IMR-90 (cell line): ENCODE measurements at regions not wholly inside any gene's neighbourhood (a gene's known extent, or its start where the extent isn't known, plus 50 kb on each side); places are given as distances from the start of the nearest gene placed in this dataset.

Source experiments
- ATAC-seq: fragments of 200-7000 bp; cut with Tn5 transposase; 2 replicates; pipeline ENCODE4 v1.9.1; 2020; ENCODE audit warnings: low read depth, mild to moderate bottlenecking, moderate library complexity
- BruUV-seq: library from RNA; stranded (reverse); fragments of 400-500 nt; replicated peaks from 2 replicates; lab custom pipeline; 2021; lab: Mats Ljungman, UMichigan
- CTCF ChIA-PET: fragments of 300-600 bp; formaldehyde crosslinking; extraction: SDS; loops from one replicate; lab custom pipeline; 2021; ENCODE audit warnings: antibody characterized with exemption; lab: Yijun Ruan, JAX
- POLR2A ChIA-PET: fragments of 300-600 bp; sonication (Branson Sonifier 250); formaldehyde crosslinking; loops from one replicate; lab custom pipeline; 2022; ENCODE audit warnings: antibody characterized with exemption; ENCODE audit not compliant: unreplicated experiment; lab: Charles Lee
- DNase-seq: peaks from one replicate; pipeline ENCODE4 v3.0.0; 2013
- H2AFZ ChIP-seq: replicated peaks from 2 replicates; pipeline ENCODE3; 2013; ENCODE audit warnings: low read length, mild to moderate bottlenecking; ENCODE audit not compliant: poor library complexity
- H2AK5ac ChIP-seq: 2 replicates; pipeline ENCODE4 v1.6.1; 2013; ENCODE audit warnings: low read depth, low read length, inconsistent platforms
- H2AK9ac ChIP-seq: replicated peaks from 2 replicates; pipeline ENCODE3; 2013; ENCODE audit warnings: mild to moderate bottlenecking, low read depth, low read length, moderate library complexity; ENCODE audit not compliant: poor library complexity
- H2BK120ac ChIP-seq: 2 replicates; pipeline ENCODE4 v1.6.1; 2013; ENCODE audit warnings: low read depth, low read length, inconsistent platforms
- H2BK15ac ChIP-seq: 3 replicates; pipeline ENCODE4 v1.6.1; 2013; ENCODE audit warnings: low read depth, low read length, inconsistent platforms
- H2BK20ac ChIP-seq: 2 replicates; pipeline ENCODE4 v1.6.1; 2013; ENCODE audit warnings: low read depth, mild to moderate bottlenecking, inconsistent platforms, low read length, moderate library complexity
- H2BK5ac ChIP-seq: 2 replicates; pipeline ENCODE4 v1.6.1; 2013; ENCODE audit warnings: mild to moderate bottlenecking, low read depth, low read length, inconsistent platforms; ENCODE audit not compliant: poor library complexity, severe bottlenecking
- H3K14ac ChIP-seq: replicated peaks from 2 replicates; pipeline ENCODE4 v1.6.1; 2013; ENCODE audit warnings: low read depth, low read length, inconsistent platforms
- H3K18ac ChIP-seq: 2 replicates; pipeline ENCODE4 v1.6.1; 2013; ENCODE audit warnings: low read depth, low read length, control low read depth
- H3K23ac ChIP-seq: 2 replicates; pipeline ENCODE4 v1.6.1; 2013; ENCODE audit warnings: low read depth, low read length, inconsistent platforms
- H3K27ac ChIP-seq: 2 replicates; pipeline ENCODE4 v1.5.1; 2013; ENCODE audit warnings: mild to moderate bottlenecking, control low read depth, low read length; ENCODE audit not compliant: insufficient read depth
- H3K27me3 ChIP-seq: 2 replicates; pipeline ENCODE4 v1.6.1; 2013; ENCODE audit warnings: low read length; ENCODE audit not compliant: control insufficient read depth, insufficient read depth
- H3K36me3 ChIP-seq: 2 replicates; pipeline ENCODE4 v1.6.1; 2013; ENCODE audit warnings: low read length, mixed read lengths; ENCODE audit not compliant: control insufficient read depth, insufficient read depth
- H3K4ac ChIP-seq: 2 replicates; pipeline ENCODE4 v1.6.1; 2013; ENCODE audit warnings: low read depth, low read length, inconsistent platforms
- H3K4me1 ChIP-seq: 2 replicates; pipeline ENCODE4 v1.6.1; 2013; ENCODE audit warnings: low read length, mixed read lengths; ENCODE audit not compliant: control insufficient read depth, insufficient read depth
- H3K4me2 ChIP-seq: 2 replicates; pipeline ENCODE4 v1.6.1; 2013; ENCODE audit warnings: low read depth, mild to moderate bottlenecking, control low read depth, low read length, moderate library complexity
- H3K4me3 ChIP-seq: 2 replicates; pipeline ENCODE4 v1.5.1; 2013; ENCODE audit warnings: low read depth, mild to moderate bottlenecking, control low read depth, low read length, moderate library complexity; ENCODE audit not compliant: insufficient read depth
- H3K56ac ChIP-seq: 2 replicates; pipeline ENCODE4 v1.6.1; 2013; ENCODE audit warnings: low read length, inconsistent platforms; ENCODE audit not compliant: insufficient read depth; ENCODE audit errors: extremely low read depth
- H3K79me1 ChIP-seq, 2 experiments: 2 replicates each; pipeline ENCODE4 v1.6.1; 2013; ENCODE audit warnings: low read length in 2 of 2, inconsistent platforms in 1 of 2, low read depth in 1 of 2
- H3K9ac ChIP-seq: 2 replicates; pipeline ENCODE4 v1.6.1; 2013; ENCODE audit warnings: low read depth, low read length, control low read depth
- H3K9me1 ChIP-seq: 2 replicates; pipeline ENCODE4 v1.6.1; 2013; ENCODE audit warnings: low read length, inconsistent platforms; ENCODE audit not compliant: insufficient read depth
- H3K9me3 ChIP-seq: 2 replicates; pipeline ENCODE4 v1.6.1; 2013; ENCODE audit warnings: low read length; ENCODE audit not compliant: control insufficient read depth, insufficient read depth
- H4K20me1 ChIP-seq: 2 replicates; pipeline ENCODE4 v1.6.1; 2013; ENCODE audit warnings: low read length, inconsistent platforms; ENCODE audit not compliant: insufficient read depth
- H4K5ac ChIP-seq: 2 replicates; pipeline ENCODE4 v1.6.1; 2013; ENCODE audit warnings: mild to moderate bottlenecking, low read depth, low read length, control low read depth
- H4K8ac ChIP-seq, 2 experiments: 2 replicates each; pipeline ENCODE4 v1.6.1; 2013; ENCODE audit warnings: low read depth in 2 of 2, low read length in 2 of 2, control low read depth in 1 of 2, inconsistent platforms in 1 of 2
- H4K91ac ChIP-seq: 2 replicates; pipeline ENCODE4 v1.6.1; 2013; ENCODE audit warnings: low read depth, low read length, inconsistent platforms; ENCODE audit not compliant: insufficient read depth
- BHLHE40 ChIP-seq: fragments of 150-350 bp; IDR thresholded peaks from 2 replicates; pipeline ENCODE4 v1.6.1; 2016; ENCODE audit warnings: mild to moderate bottlenecking, low read depth, low read length
- CEBPB ChIP-seq: IDR thresholded peaks from 2 replicates; pipeline ENCODE4 v1.6.1; 2012; ENCODE audit warnings: low read depth, low read length, improper control_type of control experiment
- CHD1 ChIP-seq: IDR thresholded peaks from 2 replicates; pipeline ENCODE4 v1.6.1; 2012; ENCODE audit warnings: low read depth, low read length, improper control_type of control experiment
- CTCF ChIP-seq: conservative IDR thresholded peaks from 2 replicates; pipeline ENCODE4 v1.5.1; 2012; ENCODE audit warnings: mild to moderate bottlenecking, low read depth, low read length, improper control_type of control experiment
- ELK1 ChIP-seq: fragments of 150-350 bp; IDR thresholded peaks from 2 replicates; pipeline ENCODE4 v1.6.1; 2016; ENCODE audit warnings: low read depth, mild to moderate bottlenecking, low read length, moderate library complexity, borderline replicate concordance
- FOS ChIP-seq: fragments of 150-350 bp; IDR thresholded peaks from 2 replicates; pipeline ENCODE4 v1.6.1; 2016; ENCODE audit warnings: low read depth, low read length
- MAFK ChIP-seq: IDR thresholded peaks from 2 replicates; pipeline ENCODE4 v1.6.1; 2012; ENCODE audit warnings: low read depth, low read length, improper control_type of control experiment
- MAZ ChIP-seq: IDR thresholded peaks from 2 replicates; pipeline ENCODE4 v1.6.1; 2012; ENCODE audit warnings: low read depth, mild to moderate bottlenecking, low read length, improper control_type of control experiment, moderate library complexity, borderline replicate concordance
- MXI1 ChIP-seq: IDR thresholded peaks from 2 replicates; pipeline ENCODE4 v1.6.1; 2012; ENCODE audit warnings: low read depth, mild to moderate bottlenecking, low read length, moderate library complexity, borderline replicate concordance
- NFE2L2 ChIP-seq: fragments of 150-350 bp; IDR thresholded peaks from 2 replicates; pipeline ENCODE4 v1.6.1; 2016; ENCODE audit warnings: low read depth, mild to moderate bottlenecking, low read length
- POLR2A ChIP-seq: IDR thresholded peaks from 2 replicates; pipeline ENCODE4 v1.6.1; 2012; ENCODE audit warnings: mild to moderate bottlenecking, low read depth, low read length
- RAD21 ChIP-seq: IDR thresholded peaks from 2 replicates; pipeline ENCODE4 v1.6.1; 2012; ENCODE audit warnings: low read length, improper control_type of control experiment
- RCOR1 ChIP-seq: IDR thresholded peaks from 2 replicates; pipeline ENCODE4 v1.6.1; 2012; ENCODE audit warnings: mild to moderate bottlenecking, low read length, improper control_type of control experiment; ENCODE audit not compliant: insufficient replicate concordance
- RFX5 ChIP-seq: IDR thresholded peaks from 2 replicates; pipeline ENCODE4 v1.8.0; 2012; ENCODE audit warnings: low read depth, mild to moderate bottlenecking, low read length, moderate library complexity
- SMC3 ChIP-seq: fragments of 150-350 bp; IDR thresholded peaks from 2 replicates; pipeline ENCODE4 v1.6.1; 2016; ENCODE audit warnings: low read depth, mild to moderate bottlenecking, antibody characterized with exemption, low read length, moderate library complexity
- USF2 ChIP-seq: fragments of 150-350 bp; IDR thresholded peaks from 2 replicates; pipeline ENCODE4 v1.6.1; 2017; ENCODE audit warnings: mild to moderate bottlenecking, antibody characterized with exemption, low read length, low read depth
- WGBS, 2 experiments: methylation state at CpG; one replicate each; pipeline versions ENCODE4 v1.1.5 to v1.1.7; 2013; ENCODE audit warnings: missing lambda C conversion rate in 2 of 2; ENCODE audit not compliant: insufficient read length in 1 of 2; ENCODE audit errors: extremely low coverage in 2 of 2; 5-methylcytosine and 5-hydroxymethylcytosine counted together
- dilution Hi-C: fragments of 300-500 bp; cut with HindIII; formaldehyde crosslinking; loops from one replicate; pipeline ENCODE4 v1.14.3; 2018; ENCODE audit warnings: low sequenced_read_pairs; ENCODE audit not compliant: unreplicated experiment
- in situ Hi-C: fragments of 300-500 bp; cut with MboI; formaldehyde crosslinking; loops from 3 replicates; pipeline ENCODE4 v1.14.3; 2019; ENCODE audit warnings: low sequenced_read_pairs, inconsistent platforms, mixed read lengths
- intact Hi-C: fragments of 100-400 bp; cut with micrococcal nuclease; formaldehyde crosslinking; loops from 2 replicates; pipeline ENCODE4 v1.10.0; 2022

- in situ Hi-C loops, result no loop called here
Measured at GRCh38 chr20:19056909-19057308, 155.5 kb upstream of the SLC24A3 start.

More at GRCh38 chr20:19056909-19057308, 155.5 kb upstream of the SLC24A3 start:
- no peak overlapping the region for H3K23ac ChIP-seq
- H4K20me1 ChIP-seq, result no peaks in the 10 kb centered on the region
- H3K27me3 ChIP-seq, result no peaks in the 10 kb centered on the region
- H2BK120ac ChIP-seq, result no peak overlapping the region
- H2AK9ac ChIP-seq, result no peak overlapping the region
- H3K79me1 ChIP-seq, result no peaks in the 10 kb centered on the region
- H3K18ac ChIP-seq, result no peak overlapping the region
- no peak overlapping the region for H3K27ac ChIP-seq
- no peaks in the 10 kb centered on the region for H3K36me3 ChIP-seq
- no CpG with 5 or more reads among the region's 3 CpGs for whole genome bisulfite sequencing, 2 experiments
- H3K4me1 ChIP-seq, result no peaks in the 10 kb centered on the region
- no peak overlapping the region for H2AK5ac ChIP-seq
- no peak overlapping the region for H2BK15ac ChIP-seq
- no peak overlapping the region for H3K4me3 ChIP-seq
- H4K8ac ChIP-seq, result no peak overlapping the region
- ChIA-PET POLR2A (no interaction called here), CTCF (no interaction called here)
- H3K9ac ChIP-seq, result no peak overlapping the region
- no peak overlapping the region for H4K91ac ChIP-seq
- no peak overlapping the region for H2AFZ ChIP-seq
- DNase-seq, result no peak
- no peak overlapping the region for H3K14ac ChIP-seq
- H3K9me1 ChIP-seq, result no peaks in the 10 kb centered on the region
- no peak overlapping the region for H2BK20ac ChIP-seq
- peaks cover 11% of the 10 kb centered on the region for H3K9me3 ChIP-seq
- dilution Hi-C loops (no loop called here), intact Hi-C loops (no loop called here)
- TF ChIP-seq RFX5, result no peak
- no peak for TF ChIP-seq SMC3
- no peak for TF ChIP-seq NFE2L2
- no peak for TF ChIP-seq FOS
- TF ChIP-seq MAFK, result no peak
- TF ChIP-seq MAZ, result no peak
- no peak for TF ChIP-seq BHLHE40
- no peak for TF ChIP-seq CEBPB
- no peak for TF ChIP-seq CHD1
- TF ChIP-seq POLR2A, result no peak
- TF ChIP-seq RAD21, result no peak
- no peak for TF ChIP-seq CTCF
- no peak for TF ChIP-seq USF2
- no peak for TF ChIP-seq RCOR1
- TF ChIP-seq MXI1, result no peak
- TF ChIP-seq ELK1, result no peak
- H3K4ac ChIP-seq, result no peak overlapping the region
- no peak for ATAC-seq
- BruUV-seq, result no TSS peak
- no peak overlapping the region for H2BK5ac ChIP-seq
- no peak overlapping the region for H4K5ac ChIP-seq
- H3K4me2 ChIP-seq, result no peak overlapping the region
- H3K56ac ChIP-seq, result no peak overlapping the region
